ENCODE measurements at regions not wholly inside any gene's neighbourhood (a gene's known extent, or its start where the extent isn't known, plus 50 kb on each side); places are given as distances from the start of the nearest gene placed in this dataset.
A peak's percentile ranks its signal among the peaks of the same experiment; 100 is the strongest.
"Not testable (repeated sequence)": the region's sequence is repeated elsewhere in the genome, so short reads cannot be mapped to it uniquely, and the experiment has no call there.

GRCh38 chrX:50967736-50968135 lies 57.2 kb downstream of the BMP15 start:
- DNase-seq (ENCODE audit: extremely low read depth, low read depth) = no peak
- TF ChIP-seq CTCF (IDR thresholded peaks at IDR 0.05; ENCODE audit: low read depth, low read length) = no peak

GRCh38 chrX:50968871-50969635 lies 58.5 kb downstream of the BMP15 start:
- DNase-seq (ENCODE audit: extremely low read depth, low read depth) = not testable (repeated sequence)

GRCh38 chrX:50971395-50971794 lies 60.9 kb downstream of the BMP15 start:
- DNase-seq (ENCODE audit: extremely low read depth, low read depth) = no peak
- TF ChIP-seq CTCF (IDR thresholded peaks at IDR 0.05; ENCODE audit: low read depth, low read length) = no peak

GRCh38 chrX:50973199-50973598 lies 62.7 kb downstream of the BMP15 start:
- no peak for DNase-seq (ENCODE audit: extremely low read depth, low read depth)
- no peak for TF ChIP-seq CTCF (IDR thresholded peaks at IDR 0.05; ENCODE audit: low read depth, low read length)

GRCh38 chrX:50978920-50979682 lies 68.6 kb downstream of the BMP15 start:
- DNase-seq (ENCODE audit: extremely low read depth, low read depth) = no peak
- no peak for TF ChIP-seq CTCF (IDR thresholded peaks at IDR 0.05; ENCODE audit: low read depth, low read length)

- no peak for DNase-seq (ENCODE audit: extremely low read depth, low read depth)
- no peak for TF ChIP-seq CTCF (IDR thresholded peaks at IDR 0.05; ENCODE audit: low read depth, low read length)
Observed at GRCh38 chrX:50980251-50980650, 69.7 kb downstream of the BMP15 start.

GRCh38 chrX:50988649-50989048 lies 78.1 kb downstream of the BMP15 start:
- TF ChIP-seq CTCF (IDR thresholded peaks at IDR 0.05; ENCODE audit: low read depth, low read length) = peak; percentile 64
- DNase-seq (ENCODE audit: extremely low read depth, low read depth) = peak; percentile 10
